ENCODE measurements at regions not wholly inside any gene's neighbourhood (a gene's known extent, or its start where the extent isn't known, plus 50 kb on each side); places are given as distances from the start of the nearest gene placed in this dataset.

DNA sequence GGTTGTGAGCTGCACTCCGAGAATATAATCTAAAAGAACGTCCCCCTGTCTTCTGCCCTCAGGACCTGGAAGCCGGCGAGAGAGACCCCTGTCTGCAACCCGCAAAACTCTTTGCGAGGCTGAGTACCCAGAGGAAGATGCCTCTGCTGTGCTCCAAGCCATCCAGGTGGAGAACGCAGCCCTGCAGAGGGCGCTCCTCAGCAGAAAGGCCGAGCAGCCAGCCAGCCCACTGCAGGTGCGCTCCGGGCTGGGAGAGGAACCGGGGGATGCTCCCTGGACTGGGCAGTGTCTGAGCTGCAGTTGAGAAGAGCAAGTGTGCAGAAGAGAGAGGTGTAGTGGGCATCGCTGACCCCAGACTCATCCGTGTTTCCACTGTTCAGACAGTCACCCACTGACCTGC is 148.3 kb downstream of the KATNIP start:
- no peak overlapping the region for H2AK5ac ChIP-seq (ENCODE audit: low read depth, low read length)
- H2AFZ ChIP-seq (replicated peaks; ENCODE audit: low read length, poor library complexity): no peak overlapping the region
- no peaks in the 10 kb centered on the region for H3K9me3 ChIP-seq (ENCODE audit: control insufficient read depth, insufficient read depth, low read length)
- no peaks in the 10 kb centered on the region for H3K27me3 ChIP-seq (ENCODE audit: control insufficient read depth, insufficient read depth, low read length)
- POLR2A ChIA-PET (ENCODE audit: unreplicated experiment): no interaction called here
- H2BK20ac ChIP-seq (ENCODE audit: low read depth, low read length): no peak overlapping the region
- peaks cover 14% of the 10 kb centered on the region for H3K36me3 ChIP-seq (ENCODE audit: control insufficient read depth, insufficient read depth, low read length)
- H3K4me1 ChIP-seq (ENCODE audit: control insufficient read depth, insufficient read depth, low read length): peaks cover 2% of the 10 kb centered on the region; the same call in 1 of the 2 replicates
- no peak overlapping the region for H2BK120ac ChIP-seq (ENCODE audit: low read depth, low read length)
- no peak overlapping the region for H3K18ac ChIP-seq (ENCODE audit: low read depth, low read length)
- BruUV-seq (replicated peaks): no TSS peak
- H3K4ac ChIP-seq (ENCODE audit: low read depth, low read length): no peak overlapping the region
- no peak overlapping the region for H3K4me2 ChIP-seq (ENCODE audit: low read depth, low read length)
- no peak overlapping the region for H4K8ac ChIP-seq (ENCODE audit: low read depth in 2 of 2, low read length in 2 of 2)
- in situ Hi-C loops (cut with MboI; ENCODE audit: low sequenced_read_pairs) (no loop called here), intact Hi-C loops (cut with micrococcal nuclease) (no loop called here), dilution Hi-C loops (cut with HindIII; ENCODE audit: low sequenced_read_pairs, unreplicated experiment) (no loop called here)
- no peak overlapping the region for H4K5ac ChIP-seq (ENCODE audit: low read depth, low read length)
- CTCF ChIA-PET: no interaction called here
- no peak overlapping the region for H3K9ac ChIP-seq (ENCODE audit: low read depth, low read length)
- peaks cover 2% of the 10 kb centered on the region; the same call in 1 of the 2 replicates for H3K9me1 ChIP-seq (ENCODE audit: insufficient read depth, low read length)
- TF ChIP-seq RFX5 (IDR thresholded peaks at IDR 0.05; ENCODE audit: low read depth, low read length): no peak
- TF ChIP-seq FOS (IDR thresholded peaks at IDR 0.05; ENCODE audit: low read depth, low read length): no peak
- TF ChIP-seq RCOR1 (IDR thresholded peaks at IDR 0.05; ENCODE audit: insufficient replicate concordance, low read length): no peak
- H4K91ac ChIP-seq (ENCODE audit: insufficient read depth, low read depth, low read length): no peak overlapping the region
- no peak overlapping the region for H3K56ac ChIP-seq (ENCODE audit: extremely low read depth, insufficient read depth, low read length)
- H3K14ac ChIP-seq (replicated peaks; ENCODE audit: low read depth, low read length): no peak overlapping the region
- no peak overlapping the region for H2AK9ac ChIP-seq (replicated peaks; ENCODE audit: low read depth, low read length, poor library complexity)
- H2BK15ac ChIP-seq (ENCODE audit: low read depth, low read length): no peak overlapping the region
- no peaks in the 10 kb centered on the region for H3K79me1 ChIP-seq (ENCODE audit: low read depth in 1 of 2, low read length in 2 of 2)
- no peak overlapping the region for H3K4me3 ChIP-seq (ENCODE audit: insufficient read depth, low read depth, low read length)
- WGBS, 2 experiments (ENCODE audit: extremely low coverage in 2 of 2, insufficient read length in 1 of 2): 74% methylated on average over 6 of the region's 14 CpGs; no CpG with 5 or more reads in 1 of the 2 experiments
- no peak overlapping the region for H3K23ac ChIP-seq (ENCODE audit: low read depth, low read length)
- no peak overlapping the region for H2BK5ac ChIP-seq (ENCODE audit: low read depth, low read length, poor library complexity, severe bottlenecking)
- ATAC-seq (ENCODE audit: low read depth) (no peak), DNase-seq (no peak)
- no peak overlapping the region for H3K27ac ChIP-seq (ENCODE audit: insufficient read depth, low read length)
- H4K20me1 ChIP-seq (ENCODE audit: insufficient read depth, low read length): no peaks in the 10 kb centered on the region

Measured in IMR-90 (cell line).